K562 (cell line): ENCODE measurements at regions not wholly inside any gene's neighbourhood (a gene's known extent, or its start where the extent isn't known, plus 50 kb on each side); places are given as distances from the start of the nearest gene placed in this dataset.

Source experiments
- CTCF ChIP-seq, 3 experiments: IDR thresholded peaks in 2 of 3; conservative IDR thresholded peaks in 1 of 3; 2 replicates each; pipeline ENCODE4 v1.5.1; 2011 to 2012; ENCODE audit warnings: low read length in 3 of 3, mild to moderate bottlenecking in 3 of 3, control low read depth in 2 of 3, improper control_type of control experiment in 1 of 3, inconsistent platforms in 1 of 3, low read depth in 1 of 3, mixed read lengths in 1 of 3, moderate library complexity in 1 of 3; ENCODE audit not compliant: insufficient read depth in 2 of 3
- DDX20 ChIP-seq: fragments of 450-650 bp; IDR thresholded peaks from 2 replicates; pipeline ENCODE4 v1.6.1; 2016; ENCODE audit warnings: missing genetic modification characterization, low read depth, mild to moderate bottlenecking, missing compliant biosample characterization, moderate library complexity
- E2F8 ChIP-seq: fragments of 450-650 bp; IDR thresholded peaks from 2 replicates; pipeline ENCODE4 v1.7.1; 2018; ENCODE audit warnings: mild to moderate bottlenecking, low read depth; ENCODE audit not compliant: partially characterized antibody
- HIVEP1 ChIP-seq: fragments of 250-450 bp; sonication (Bioruptor Pico); IDR thresholded peaks from 2 replicates; pipeline ENCODE4 v1.4.0; 2020; ENCODE audit warnings: mild to moderate bottlenecking
- NBN ChIP-seq: fragments of 450-650 bp; IDR thresholded peaks from 2 replicates; pipeline ENCODE4 v1.6.1; 2016; ENCODE audit warnings: low read depth, mild to moderate bottlenecking
- RBM22 ChIP-seq: fragments of 200-400 bp; formaldehyde crosslinking; IDR thresholded peaks from 2 replicates; pipeline ENCODE4 v1.6.1; 2018; ENCODE audit warnings: low read length, low read depth; ENCODE audit not compliant: poor library complexity, severe bottlenecking
- RCOR1 ChIP-seq, 2 experiments: IDR thresholded peaks; 2 replicates each; pipeline ENCODE4 v1.6.1; 2012; ENCODE audit warnings: low read depth in 2 of 2, low read length in 2 of 2, borderline replicate concordance in 1 of 2, improper control_type of control experiment in 1 of 2
- TAF1 ChIP-seq: IDR thresholded peaks from 2 replicates; pipeline ENCODE4 v1.6.1; 2011; ENCODE audit warnings: mild to moderate bottlenecking, low read length, moderate library complexity; ENCODE audit not compliant: insufficient read depth, control insufficient read depth, severe bottlenecking; ENCODE audit errors: extremely low read depth
- U2AF2 ChIP-seq: fragments of 200-400 bp; formaldehyde crosslinking; optimal IDR thresholded peaks from 2 replicates; pipeline ENCODE3; 2017; ENCODE audit warnings: low read depth, mild to moderate bottlenecking, low read length
- ZBTB8A ChIP-seq: fragments of 450-650 bp; IDR thresholded peaks from 2 replicates; pipeline ENCODE4 v1.6.1; 2018; ENCODE audit warnings: mild to moderate bottlenecking, moderate library complexity; ENCODE audit not compliant: partially characterized antibody
- ZNF589 ChIP-seq: fragments of 200-800 bp; sonication (Bioruptor generic); IDR thresholded peaks from 2 replicates; pipeline ENCODE4 v1.6.1; 2016; ENCODE audit warnings: low read depth, missing genetic modification characterization, missing compliant biosample characterization
- ZNF76 ChIP-seq: fragments of 250-450 bp; sonication (Bioruptor Pico); IDR thresholded peaks from 2 replicates; pipeline ENCODE4 v1.4.0; 2020; ENCODE audit warnings: mild to moderate bottlenecking, moderate library complexity, borderline replicate concordance

- TF ChIP-seq ZNF76 (CRISPR knock-in tag): no peak
- no peak for TF ChIP-seq CTCF (IDR thresholded peaks at IDR 0.05 in 2 of 3, conservative IDR thresholded peaks at IDR 0.05 in 1 of 3; ENCODE audit: insufficient read depth in 2 of 3, low read depth in 1 of 3, low read length in 3 of 3)
- TF ChIP-seq E2F8: no peak
- no peak for TF ChIP-seq DDX20 (tag)
- no peak for TF ChIP-seq RBM22
- no peak for TF ChIP-seq NBN
- no peak for TF ChIP-seq RCOR1 (IDR thresholded peaks at IDR 0.05; ENCODE audit: borderline replicate concordance in 1 of 2, low read depth in 2 of 2, low read length in 2 of 2)
- TF ChIP-seq U2AF2: no peak
- TF ChIP-seq ZBTB8A: no peak
- TF ChIP-seq ZNF589: no peak
- TF ChIP-seq TAF1: no peak
- TF ChIP-seq HIVEP1 (CRISPR knock-in tag): no peak
Observed at GRCh38 chr3:115524549-115524948, 98.8 kb upstream of the GAP43 start.
